Neutrophil (primary cell): ENCODE measurements at regions not wholly inside any gene's neighbourhood (a gene's known extent, or its start where the extent isn't known, plus 50 kb on each side); places are given as distances from the start of the nearest gene placed in this dataset.
"Not testable (repeated sequence)": the region's sequence is repeated elsewhere in the genome, so short reads cannot be mapped to it uniquely, and the experiment has no call there.

Experiments
- H3K27ac ChIP-seq: fragments of 200-600 bp; sonication (generic); 2 replicates; pipeline ENCODE4 v1.5.1; 2016; ENCODE audit warnings: mild to moderate bottlenecking, moderate library complexity
- H3K27me3 ChIP-seq: fragments of 200-600 bp; sonication (generic); 2 replicates; pipeline ENCODE4 v1.6.0; 2016; ENCODE audit warnings: mild to moderate bottlenecking
- H3K36me3 ChIP-seq: fragments of 200-600 bp; sonication (generic); 2 replicates; pipeline ENCODE4 v1.5.1; 2017
- H3K4me1 ChIP-seq, 2 experiments: fragments of 200-600 bp in 1 of 2; sonication (generic) in 1 of 2; 1 replicate in 1 of 2; 2 replicates in 1 of 2; pipeline versions ENCODE4 v1.5.1 to v1.6.1; 2013 to 2016; ENCODE audit warnings: low read depth in 1 of 2, low read length in 1 of 2, mild to moderate bottlenecking in 1 of 2, moderate library complexity in 1 of 2; ENCODE audit not compliant: control insufficient read depth in 1 of 2, insufficient read depth in 1 of 2
- H3K4me3 ChIP-seq, 2 experiments: fragments of 200-600 bp in 1 of 2; sonication (generic) in 1 of 2; 1 replicate in 1 of 2; 2 replicates in 1 of 2; pipeline ENCODE4 v1.5.1; 2013 to 2016; ENCODE audit warnings: low read depth in 1 of 2, low read length in 1 of 2, mild to moderate bottlenecking in 1 of 2, moderate library complexity in 1 of 2
- H3K9me3 ChIP-seq: fragments of 200-600 bp; sonication (generic); 2 replicates; pipeline ENCODE4 v1.5.1; 2016
- TF ChIP-seq, protein P1 (sequence below): fragments of 200-600 bp; sonication (generic); IDR thresholded peaks from 2 replicates; pipeline ENCODE4 v1.5.1; 2016; ENCODE audit warnings: antibody characterized with exemption

GRCh38 chr1:143905214-143906179 is 66.3 kb downstream of the FAM72C start:
- H3K9me3 ChIP-seq, H3K36me3 ChIP-seq, H3K4me3 ChIP-seq, H3K27ac ChIP-seq, H3K4me1 ChIP-seq: not testable (repeated sequence)
- H3K27me3 ChIP-seq, result peaks cover 29% of the 10 kb centered on the region

GRCh38 chr1:143904622-143904979 is 67.2 kb downstream of the FAM72C start:
- not testable (repeated sequence) for H3K4me3 ChIP-seq, H3K27ac ChIP-seq, H3K4me1 ChIP-seq, H3K9me3 ChIP-seq, H3K36me3 ChIP-seq
- H3K27me3 ChIP-seq, result peaks cover 29% of the 10 kb centered on the region

DNA sequence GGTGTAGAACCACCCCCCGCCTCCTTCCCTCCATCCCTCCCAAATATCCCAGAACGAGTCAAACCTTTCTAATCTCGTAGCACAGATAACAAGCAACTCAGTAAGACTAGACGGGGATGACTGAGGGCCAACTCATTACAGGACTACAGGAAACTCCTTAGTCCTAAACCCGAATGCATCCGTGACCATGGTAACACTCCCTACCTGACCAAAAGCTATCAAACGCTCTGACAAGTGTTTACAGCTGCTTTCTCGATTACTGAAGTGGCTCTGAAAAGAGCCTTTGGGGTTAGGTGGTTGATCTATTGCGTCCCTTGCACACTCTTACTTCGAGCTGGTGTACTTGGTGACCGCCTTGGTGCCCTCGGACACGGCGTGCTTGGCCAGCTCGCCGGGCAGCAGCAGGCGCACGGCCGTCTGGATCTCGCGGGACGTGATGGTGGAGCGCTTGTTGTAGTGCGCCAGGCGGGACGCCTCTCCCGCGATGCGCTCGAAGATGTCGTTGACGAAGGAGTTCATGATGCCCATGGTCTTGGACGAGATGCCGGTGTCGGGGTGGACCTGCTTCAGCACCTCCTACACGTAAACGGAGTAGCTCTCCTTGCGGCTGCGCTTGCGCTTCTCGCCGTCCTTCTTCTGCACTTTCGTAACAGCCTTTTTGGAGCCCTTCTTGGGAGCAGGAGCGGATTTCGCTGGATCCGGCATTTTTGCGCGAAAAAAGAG is 67.7 kb downstream of the FAM72C start:
- not testable (repeated sequence) for H3K4me3 ChIP-seq, H3K36me3 ChIP-seq, H3K9me3 ChIP-seq, H3K4me1 ChIP-seq, H3K27ac ChIP-seq
- peaks cover 29% of the 10 kb centered on the region for H3K27me3 ChIP-seq

DNA sequence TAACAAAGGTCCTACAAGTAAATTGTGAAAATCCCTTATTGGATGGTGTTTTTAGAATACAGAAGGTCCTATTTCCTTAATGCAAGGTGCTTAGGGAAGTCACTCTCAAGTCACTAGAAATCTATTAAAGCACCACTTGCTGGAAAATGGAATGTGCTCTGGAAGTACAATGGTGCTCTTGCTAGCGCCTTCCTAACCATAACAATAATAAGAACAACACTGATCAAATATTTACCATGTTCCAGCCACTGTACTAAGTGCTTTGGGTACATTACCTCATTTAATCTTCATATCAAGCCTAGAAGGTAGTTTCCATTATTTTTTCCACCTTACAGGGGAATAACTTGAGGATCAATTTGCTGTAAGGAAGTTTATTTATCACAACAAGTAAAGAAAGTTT is 75.4 kb downstream of the FAM72C start:
- not testable (repeated sequence) for H3K27ac ChIP-seq, H3K4me1 ChIP-seq, H3K36me3 ChIP-seq, H3K27me3 ChIP-seq, H3K4me3 ChIP-seq, H3K9me3 ChIP-seq

GRCh38 chr1:143884932-143885574 is 86.7 kb downstream of the FAM72C start:
- not testable (repeated sequence) for H3K9me3 ChIP-seq, H3K27me3 ChIP-seq, H3K27ac ChIP-seq, H3K36me3 ChIP-seq, H3K4me1 ChIP-seq
- H3K4me3 ChIP-seq, result peak overlapping the region; percentile 17 to 49
- TF ChIP-seq, protein P1, sequence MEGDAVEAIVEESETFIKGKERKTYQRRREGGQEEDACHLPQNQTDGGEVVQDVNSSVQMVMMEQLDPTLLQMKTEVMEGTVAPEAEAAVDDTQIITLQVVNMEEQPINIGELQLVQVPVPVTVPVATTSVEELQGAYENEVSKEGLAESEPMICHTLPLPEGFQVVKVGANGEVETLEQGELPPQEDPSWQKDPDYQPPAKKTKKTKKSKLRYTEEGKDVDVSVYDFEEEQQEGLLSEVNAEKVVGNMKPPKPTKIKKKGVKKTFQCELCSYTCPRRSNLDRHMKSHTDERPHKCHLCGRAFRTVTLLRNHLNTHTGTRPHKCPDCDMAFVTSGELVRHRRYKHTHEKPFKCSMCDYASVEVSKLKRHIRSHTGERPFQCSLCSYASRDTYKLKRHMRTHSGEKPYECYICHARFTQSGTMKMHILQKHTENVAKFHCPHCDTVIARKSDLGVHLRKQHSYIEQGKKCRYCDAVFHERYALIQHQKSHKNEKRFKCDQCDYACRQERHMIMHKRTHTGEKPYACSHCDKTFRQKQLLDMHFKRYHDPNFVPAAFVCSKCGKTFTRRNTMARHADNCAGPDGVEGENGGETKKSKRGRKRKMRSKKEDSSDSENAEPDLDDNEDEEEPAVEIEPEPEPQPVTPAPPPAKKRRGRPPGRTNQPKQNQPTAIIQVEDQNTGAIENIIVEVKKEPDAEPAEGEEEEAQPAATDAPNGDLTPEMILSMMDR, result peak; percentile 73

- TF ChIP-seq, protein P1, result peak; percentile 7
- H3K27me3 ChIP-seq, H3K27ac ChIP-seq, H3K4me1 ChIP-seq, H3K36me3 ChIP-seq, H3K9me3 ChIP-seq: not testable (repeated sequence)
- H3K4me3 ChIP-seq, result peak overlapping the region; percentile 17 to 49
These were observed 87.3 kb downstream of the FAM72C start for GRCh38 chr1:143884532-143884931.

DNA sequence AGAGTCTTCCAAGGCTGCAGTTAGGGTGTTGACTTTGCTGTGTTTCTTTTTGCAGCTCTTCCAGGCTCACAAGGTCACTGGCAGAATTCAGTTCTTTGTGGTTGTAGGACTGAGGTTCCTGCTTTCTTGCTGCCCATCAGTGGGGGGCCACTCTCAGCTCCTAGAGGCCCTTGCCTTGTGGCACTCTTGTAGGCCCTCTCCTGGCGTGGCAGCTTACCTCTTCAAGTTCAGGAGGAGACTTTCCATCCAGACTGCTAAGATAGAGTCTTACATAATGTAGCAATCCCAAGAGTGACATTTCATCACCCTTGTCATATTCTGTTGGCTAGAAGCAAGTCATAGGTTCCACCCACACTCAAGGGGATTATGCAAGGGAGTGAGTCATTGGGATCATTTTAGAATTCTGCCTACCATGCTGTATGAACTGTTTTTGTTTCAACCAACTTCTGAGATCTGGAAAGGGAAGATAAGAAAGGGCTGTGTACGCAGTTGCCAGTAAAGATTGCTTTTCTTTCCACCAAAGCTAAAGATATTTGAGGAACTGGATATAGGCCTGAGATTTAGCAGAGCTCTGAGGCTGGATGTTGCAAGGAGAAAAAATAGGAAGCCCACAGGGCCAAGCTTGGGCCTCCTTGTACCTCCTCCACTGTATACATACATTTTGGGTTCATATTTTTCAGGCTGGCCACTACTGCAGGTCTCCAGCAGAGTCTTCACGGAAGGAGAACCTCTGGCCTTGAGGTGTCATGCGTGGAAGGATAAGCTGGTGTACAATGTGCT is 91.8 kb downstream of the FAM72C start:
- not testable (repeated sequence) for H3K4me3 ChIP-seq, H3K4me1 ChIP-seq, H3K9me3 ChIP-seq, H3K36me3 ChIP-seq, H3K27me3 ChIP-seq
- peak overlapping the region; percentile 69 for H3K27ac ChIP-seq

DNA sequence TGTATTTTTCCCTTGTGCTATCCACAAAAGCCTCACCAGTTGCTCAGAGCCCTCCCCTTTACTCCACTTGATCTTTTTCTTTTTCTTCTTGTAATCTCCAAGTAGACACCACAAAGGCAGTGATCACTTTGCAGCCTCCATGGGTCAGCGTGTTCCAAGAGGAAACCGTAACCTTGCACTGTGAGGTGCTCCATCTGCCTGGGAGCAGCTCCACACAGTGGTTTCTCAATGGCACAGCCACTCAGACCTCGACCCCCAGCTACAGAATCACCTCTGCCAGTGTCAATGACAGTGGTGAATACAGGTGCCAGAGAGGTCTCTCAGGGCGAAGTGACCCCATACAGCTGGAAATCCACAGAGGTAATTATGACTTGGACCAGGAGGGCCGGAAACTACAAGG is 95.8 kb downstream of the FAM72C start:
- not testable (repeated sequence) for H3K36me3 ChIP-seq, H3K4me3 ChIP-seq, H3K27ac ChIP-seq, H3K27me3 ChIP-seq, H3K9me3 ChIP-seq
- H3K4me1 ChIP-seq, result peaks cover 5 to 10% of the 10 kb centered on the region in 2 experiments

DNA sequence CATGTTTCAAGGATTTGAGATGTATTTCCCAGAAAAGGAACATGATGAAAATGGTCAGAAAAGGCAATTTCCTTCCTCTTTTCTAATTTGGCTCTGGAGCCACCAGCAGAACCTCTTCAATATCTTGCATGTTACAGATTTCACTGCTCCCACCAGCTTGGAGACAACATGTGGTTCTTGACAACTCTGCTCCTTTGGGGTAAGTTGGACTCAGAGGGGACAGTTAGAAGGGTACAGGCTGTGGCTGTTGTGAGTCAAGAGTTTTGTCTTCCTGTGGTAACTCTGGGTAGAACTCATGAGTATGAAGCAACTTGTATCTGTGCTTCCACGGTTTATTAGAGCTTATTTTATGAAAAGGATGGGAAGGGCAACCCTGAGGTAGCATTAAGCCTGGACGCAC is 97.2 kb downstream of the FAM72C start:
- H3K36me3 ChIP-seq, H3K27me3 ChIP-seq, H3K9me3 ChIP-seq, H3K4me3 ChIP-seq, H3K4me1 ChIP-seq: not testable (repeated sequence)
- H3K27ac ChIP-seq, result peak overlapping the region; percentile 36

- not testable (repeated sequence) for H3K27me3 ChIP-seq, H3K4me1 ChIP-seq, H3K4me3 ChIP-seq, H3K27ac ChIP-seq, H3K36me3 ChIP-seq, H3K9me3 ChIP-seq
These were observed 98.1 kb downstream of the FAM72C start for GRCh38 chr1:143873650-143874049.

- H3K9me3 ChIP-seq, result not testable (repeated sequence)
These were observed 101.4 kb downstream of the FAM72C start for GRCh38 chr1:143870388-143870787.

More at GRCh38 chr1:143870388-143870787, 101.4 kb downstream of the FAM72C start:
- H3K4me1 ChIP-seq, result peaks cover 9 to 10% of the 10 kb centered on the region in 2 experiments
- H3K27ac ChIP-seq, H3K27me3 ChIP-seq, H3K4me3 ChIP-seq, H3K36me3 ChIP-seq: not testable (repeated sequence)
